IMR-90 (cell line): ENCODE measurements at regions not wholly inside any gene's neighbourhood (a gene's known extent, or its start where the extent isn't known, plus 50 kb on each side); places are given as distances from the start of the nearest gene placed in this dataset.

Experiments used
- BHLHE40 ChIP-seq: fragments of 150-350 bp; IDR thresholded peaks from 2 replicates; pipeline ENCODE4 v1.6.1; 2016; ENCODE audit warnings: mild to moderate bottlenecking, low read depth, low read length
- CEBPB ChIP-seq: IDR thresholded peaks from 2 replicates; pipeline ENCODE4 v1.6.1; 2012; ENCODE audit warnings: low read depth, low read length, improper control_type of control experiment
- CHD1 ChIP-seq: IDR thresholded peaks from 2 replicates; pipeline ENCODE4 v1.6.1; 2012; ENCODE audit warnings: low read depth, low read length, improper control_type of control experiment
- FOS ChIP-seq: fragments of 150-350 bp; IDR thresholded peaks from 2 replicates; pipeline ENCODE4 v1.6.1; 2016; ENCODE audit warnings: low read depth, low read length
- MXI1 ChIP-seq: IDR thresholded peaks from 2 replicates; pipeline ENCODE4 v1.6.1; 2012; ENCODE audit warnings: low read depth, mild to moderate bottlenecking, low read length, moderate library complexity, borderline replicate concordance
- NFE2L2 ChIP-seq: fragments of 150-350 bp; IDR thresholded peaks from 2 replicates; pipeline ENCODE4 v1.6.1; 2016; ENCODE audit warnings: low read depth, mild to moderate bottlenecking, low read length
- POLR2A ChIP-seq: IDR thresholded peaks from 2 replicates; pipeline ENCODE4 v1.6.1; 2012; ENCODE audit warnings: mild to moderate bottlenecking, low read depth, low read length
- RAD21 ChIP-seq: IDR thresholded peaks from 2 replicates; pipeline ENCODE4 v1.6.1; 2012; ENCODE audit warnings: low read length, improper control_type of control experiment
- RCOR1 ChIP-seq: IDR thresholded peaks from 2 replicates; pipeline ENCODE4 v1.6.1; 2012; ENCODE audit warnings: mild to moderate bottlenecking, low read length, improper control_type of control experiment; ENCODE audit not compliant: insufficient replicate concordance
- RFX5 ChIP-seq: IDR thresholded peaks from 2 replicates; pipeline ENCODE4 v1.8.0; 2012; ENCODE audit warnings: low read depth, mild to moderate bottlenecking, low read length, moderate library complexity
- SMC3 ChIP-seq: fragments of 150-350 bp; IDR thresholded peaks from 2 replicates; pipeline ENCODE4 v1.6.1; 2016; ENCODE audit warnings: low read depth, mild to moderate bottlenecking, antibody characterized with exemption, low read length, moderate library complexity
- TF ChIP-seq, protein P1 (sequence below): conservative IDR thresholded peaks from 2 replicates; pipeline ENCODE4 v1.5.1; 2012; ENCODE audit warnings: mild to moderate bottlenecking, low read depth, low read length, improper control_type of control experiment
- TF ChIP-seq, protein P2 (sequence below): fragments of 150-350 bp; IDR thresholded peaks from 2 replicates; pipeline ENCODE4 v1.6.1; 2017; ENCODE audit warnings: mild to moderate bottlenecking, antibody characterized with exemption, low read length, low read depth
- TF ChIP-seq, protein P3 (sequence below): fragments of 150-350 bp; IDR thresholded peaks from 2 replicates; pipeline ENCODE4 v1.6.1; 2016; ENCODE audit warnings: low read depth, mild to moderate bottlenecking, low read length, moderate library complexity, borderline replicate concordance

DNA sequence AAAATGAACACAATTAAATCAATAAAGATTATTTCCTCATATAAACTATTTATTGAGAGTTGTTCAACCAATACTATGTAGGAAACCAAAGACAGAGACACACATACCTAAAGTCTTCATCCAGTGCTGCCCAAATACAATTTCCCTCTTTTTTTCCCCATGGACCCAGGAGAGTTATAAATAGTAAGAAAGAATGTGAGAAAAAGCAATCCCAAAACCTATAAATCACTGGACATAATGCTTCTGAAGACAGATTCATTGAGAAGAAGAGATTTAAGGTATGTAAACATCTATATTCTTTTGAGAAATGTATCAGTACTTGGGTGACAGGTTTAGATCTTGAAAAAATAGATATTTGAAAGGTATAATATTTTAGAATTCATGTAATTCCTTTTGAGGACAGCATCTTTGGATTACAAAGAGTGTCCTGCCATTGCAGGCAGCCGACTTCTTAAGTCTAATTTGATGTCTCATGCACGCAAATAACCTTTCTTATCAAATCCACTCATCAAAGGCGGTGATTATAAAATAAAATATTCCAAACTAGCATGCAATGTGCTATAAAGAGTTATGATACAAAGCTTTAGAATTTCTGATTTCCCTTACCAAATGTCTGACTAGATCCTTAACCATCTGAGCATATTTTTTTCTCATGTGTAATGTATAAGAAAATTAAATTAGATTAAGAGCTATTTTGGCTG is 739.4 kb downstream of the LIG4 start:
- TF ChIP-seq, protein P1, sequence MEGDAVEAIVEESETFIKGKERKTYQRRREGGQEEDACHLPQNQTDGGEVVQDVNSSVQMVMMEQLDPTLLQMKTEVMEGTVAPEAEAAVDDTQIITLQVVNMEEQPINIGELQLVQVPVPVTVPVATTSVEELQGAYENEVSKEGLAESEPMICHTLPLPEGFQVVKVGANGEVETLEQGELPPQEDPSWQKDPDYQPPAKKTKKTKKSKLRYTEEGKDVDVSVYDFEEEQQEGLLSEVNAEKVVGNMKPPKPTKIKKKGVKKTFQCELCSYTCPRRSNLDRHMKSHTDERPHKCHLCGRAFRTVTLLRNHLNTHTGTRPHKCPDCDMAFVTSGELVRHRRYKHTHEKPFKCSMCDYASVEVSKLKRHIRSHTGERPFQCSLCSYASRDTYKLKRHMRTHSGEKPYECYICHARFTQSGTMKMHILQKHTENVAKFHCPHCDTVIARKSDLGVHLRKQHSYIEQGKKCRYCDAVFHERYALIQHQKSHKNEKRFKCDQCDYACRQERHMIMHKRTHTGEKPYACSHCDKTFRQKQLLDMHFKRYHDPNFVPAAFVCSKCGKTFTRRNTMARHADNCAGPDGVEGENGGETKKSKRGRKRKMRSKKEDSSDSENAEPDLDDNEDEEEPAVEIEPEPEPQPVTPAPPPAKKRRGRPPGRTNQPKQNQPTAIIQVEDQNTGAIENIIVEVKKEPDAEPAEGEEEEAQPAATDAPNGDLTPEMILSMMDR: no peak
- TF ChIP-seq CEBPB (no peak), RCOR1 (no peak), FOS (no peak), POLR2A (no peak), RFX5 (no peak), RAD21 (no peak), BHLHE40 (no peak), SMC3 (no peak), NFE2L2 (no peak), MXI1 (no peak), CHD1 (no peak)
- TF ChIP-seq, protein P2, sequence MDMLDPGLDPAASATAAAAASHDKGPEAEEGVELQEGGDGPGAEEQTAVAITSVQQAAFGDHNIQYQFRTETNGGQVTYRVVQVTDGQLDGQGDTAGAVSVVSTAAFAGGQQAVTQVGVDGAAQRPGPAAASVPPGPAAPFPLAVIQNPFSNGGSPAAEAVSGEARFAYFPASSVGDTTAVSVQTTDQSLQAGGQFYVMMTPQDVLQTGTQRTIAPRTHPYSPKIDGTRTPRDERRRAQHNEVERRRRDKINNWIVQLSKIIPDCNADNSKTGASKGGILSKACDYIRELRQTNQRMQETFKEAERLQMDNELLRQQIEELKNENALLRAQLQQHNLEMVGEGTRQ: no peak
- TF ChIP-seq, protein P3, sequence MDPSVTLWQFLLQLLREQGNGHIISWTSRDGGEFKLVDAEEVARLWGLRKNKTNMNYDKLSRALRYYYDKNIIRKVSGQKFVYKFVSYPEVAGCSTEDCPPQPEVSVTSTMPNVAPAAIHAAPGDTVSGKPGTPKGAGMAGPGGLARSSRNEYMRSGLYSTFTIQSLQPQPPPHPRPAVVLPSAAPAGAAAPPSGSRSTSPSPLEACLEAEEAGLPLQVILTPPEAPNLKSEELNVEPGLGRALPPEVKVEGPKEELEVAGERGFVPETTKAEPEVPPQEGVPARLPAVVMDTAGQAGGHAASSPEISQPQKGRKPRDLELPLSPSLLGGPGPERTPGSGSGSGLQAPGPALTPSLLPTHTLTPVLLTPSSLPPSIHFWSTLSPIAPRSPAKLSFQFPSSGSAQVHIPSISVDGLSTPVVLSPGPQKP: no peak
